ENCODE measurements at regions not wholly inside any gene's neighbourhood (a gene's known extent, or its start where the extent isn't known, plus 50 kb on each side); places are given as distances from the start of the nearest gene placed in this dataset.

- no peak overlapping the region for H2AFZ ChIP-seq (ENCODE audit: low read length)
- Mint-ChIP-seq H3K4me1 (peaks cover 9 to 10% of the 10 kb centered on the region in 2 experiments), H3K27me3 (ENCODE audit: low read depth) (peaks cover 3% of the 10 kb centered on the region; the same call in 1 of the 2 replicates), H3K4me3 (no peak overlapping the region), H3K36me3 (ENCODE audit: insufficient read depth in 1 of 3, low read depth in 3 of 3) (peaks cover 0 to 8% (median 0%) of the 10 kb centered on the region in 3 experiments; a peak in 3 of 7 replicates), H3K27ac (no peak overlapping the region), H3K9me3 (peaks cover 0 to 11% of the 10 kb centered on the region in 2 experiments; a peak in 4 of 5 replicates)
- H3K23me2 ChIP-seq (ENCODE audit: insufficient read length, low read depth, low read length, poor library complexity, severe bottlenecking), result no peaks in the 10 kb centered on the region
- H4K20me1 ChIP-seq (ENCODE audit: control insufficient read depth, insufficient read depth, insufficient read length), result no peaks in the 10 kb centered on the region
- no peak overlapping the region for H2BK20ac ChIP-seq (ENCODE audit: low read depth, low read length, poor library complexity, severe bottlenecking)
- no peaks in the 10 kb centered on the region for H3K4me1 ChIP-seq (ENCODE audit: insufficient read depth, low read length)
- no peak overlapping the region for H3K9ac ChIP-seq (ENCODE audit: extremely low read depth, insufficient read length, low read length)
- H3K79me1 ChIP-seq (ENCODE audit: insufficient read depth, low read depth, low read length, poor library complexity, severe bottlenecking), result no peaks in the 10 kb centered on the region
- H3K27ac ChIP-seq (ENCODE audit: insufficient read length, low read depth, low read length), result no peak overlapping the region
- no peak overlapping the region for H4K8ac ChIP-seq (replicated peaks; ENCODE audit: insufficient read length, low read depth, low read length)
- no peak overlapping the region for H2BK15ac ChIP-seq (ENCODE audit: low read depth, low read length)
- no peak overlapping the region for H4K91ac ChIP-seq (ENCODE audit: insufficient read length, low read depth, low read length)
- H3K27me3 ChIP-seq (ENCODE audit: insufficient read depth, low read length), result no peaks in the 10 kb centered on the region
- H2BK120ac ChIP-seq (ENCODE audit: low read depth, low read length, poor library complexity, severe bottlenecking), result no peak overlapping the region
- no peak overlapping the region for H4K5ac ChIP-seq (ENCODE audit: insufficient read length, low read depth, low read length)
- H3K4ac ChIP-seq (ENCODE audit: low read depth, low read length), result no peak overlapping the region
- H3K18ac ChIP-seq (ENCODE audit: insufficient read length, low read depth, low read length), result no peak overlapping the region
- H3K14ac ChIP-seq (ENCODE audit: insufficient read depth, low read length), result no peak overlapping the region
- H2AK5ac ChIP-seq (ENCODE audit: insufficient read length, low read length), result no peak overlapping the region
- H3K9me3 ChIP-seq (ENCODE audit: control insufficient read depth, low read depth, low read length), result no peaks in the 10 kb centered on the region
- H3K56ac ChIP-seq (ENCODE audit: insufficient read length, low read depth, low read length), result no peak overlapping the region
- no peak overlapping the region for H3K4me2 ChIP-seq (ENCODE audit: insufficient read depth, insufficient read length, low read length)
- no CpG with 5 or more reads among the region's 7 CpGs for WGBS (ENCODE audit: extremely low coverage, insufficient read length, low lambda C conversion rate)
- H3T11ph ChIP-seq (ENCODE audit: low read length), result no peak overlapping the region
- no peak overlapping the region for H2BK12ac ChIP-seq (ENCODE audit: insufficient read length, low read depth, low read length)
- no peak overlapping the region for H3K23ac ChIP-seq (ENCODE audit: insufficient read length, low read depth, low read length)
- no peak for DNase-seq
- H3K79me2 ChIP-seq (ENCODE audit: insufficient read depth, low read length), result no peaks in the 10 kb centered on the region
- no peak for TF ChIP-seq CTCF (conservative IDR thresholded peaks at IDR 0.05)
- no peak overlapping the region for H2BK5ac ChIP-seq (ENCODE audit: insufficient read length, low read length)
Measured at GRCh38 chr9:87111010-87111409, 163.7 kb upstream of the GAS1 start.
